Osteocyte (in vitro differentiated cells): ENCODE measurements at regions not wholly inside any gene's neighbourhood (a gene's known extent, or its start where the extent isn't known, plus 50 kb on each side); places are given as distances from the start of the nearest gene placed in this dataset.
"Not testable (repeated sequence)": the region's sequence is repeated elsewhere in the genome, so short reads cannot be mapped to it uniquely, and the experiment has no call there.

Experiments used
- DNase-seq: peaks from one replicate; pipeline ENCODE4 v3.0.0; 2021; ENCODE audit warnings: mixed read lengths; ENCODE audit not compliant: unreplicated experiment; ENCODE audit errors: extremely low spot score
- H3K27ac Mint-ChIP-seq: one replicate; pipeline ENCODE4 v1.8.0; 2021; ENCODE audit warnings: mild to moderate bottlenecking, mixed read lengths; ENCODE audit not compliant: unreplicated experiment
- H3K27me3 Mint-ChIP-seq: one replicate; pipeline ENCODE4 v1.8.0; 2021; ENCODE audit warnings: mixed read lengths; ENCODE audit not compliant: unreplicated experiment
- H3K36me3 Mint-ChIP-seq: one replicate; pipeline ENCODE4 v1.8.0; 2021; ENCODE audit warnings: mixed read lengths; ENCODE audit not compliant: unreplicated experiment
- H3K4me1 Mint-ChIP-seq: one replicate; pipeline ENCODE4 v1.8.0; 2021; ENCODE audit warnings: mixed read lengths; ENCODE audit not compliant: unreplicated experiment
- H3K4me3 Mint-ChIP-seq: one replicate; pipeline ENCODE4 v1.8.0; 2021; ENCODE audit warnings: mild to moderate bottlenecking, moderate library complexity, mixed read lengths; ENCODE audit not compliant: unreplicated experiment
- H3K9me3 Mint-ChIP-seq: one replicate; pipeline ENCODE4 v1.8.0; 2021; ENCODE audit warnings: mixed read lengths; ENCODE audit not compliant: unreplicated experiment
- TF ChIP-seq, protein P1 (sequence below): fragments of 200-600 bp; sonication (generic); IDR thresholded peaks from 2 replicates; pipeline ENCODE4 v1.5.0; 2021; ENCODE audit warnings: antibody characterized with exemption, mild to moderate bottlenecking, moderate library complexity

GRCh38 chr3:79968418-79968817, 200.6 kb upstream of the ROBO1 start:
- no peak overlapping the region for H3K4me3 Mint-ChIP-seq
- H3K36me3 Mint-ChIP-seq: peaks cover 4% of the 10 kb centered on the region
- H3K27me3 Mint-ChIP-seq: no peaks in the 10 kb centered on the region
- peaks cover 7% of the 10 kb centered on the region for H3K4me1 Mint-ChIP-seq
- peaks cover 11% of the 10 kb centered on the region for H3K9me3 Mint-ChIP-seq
- H3K27ac Mint-ChIP-seq: no peak overlapping the region
- DNase-seq: no peak
- TF ChIP-seq, protein P1, sequence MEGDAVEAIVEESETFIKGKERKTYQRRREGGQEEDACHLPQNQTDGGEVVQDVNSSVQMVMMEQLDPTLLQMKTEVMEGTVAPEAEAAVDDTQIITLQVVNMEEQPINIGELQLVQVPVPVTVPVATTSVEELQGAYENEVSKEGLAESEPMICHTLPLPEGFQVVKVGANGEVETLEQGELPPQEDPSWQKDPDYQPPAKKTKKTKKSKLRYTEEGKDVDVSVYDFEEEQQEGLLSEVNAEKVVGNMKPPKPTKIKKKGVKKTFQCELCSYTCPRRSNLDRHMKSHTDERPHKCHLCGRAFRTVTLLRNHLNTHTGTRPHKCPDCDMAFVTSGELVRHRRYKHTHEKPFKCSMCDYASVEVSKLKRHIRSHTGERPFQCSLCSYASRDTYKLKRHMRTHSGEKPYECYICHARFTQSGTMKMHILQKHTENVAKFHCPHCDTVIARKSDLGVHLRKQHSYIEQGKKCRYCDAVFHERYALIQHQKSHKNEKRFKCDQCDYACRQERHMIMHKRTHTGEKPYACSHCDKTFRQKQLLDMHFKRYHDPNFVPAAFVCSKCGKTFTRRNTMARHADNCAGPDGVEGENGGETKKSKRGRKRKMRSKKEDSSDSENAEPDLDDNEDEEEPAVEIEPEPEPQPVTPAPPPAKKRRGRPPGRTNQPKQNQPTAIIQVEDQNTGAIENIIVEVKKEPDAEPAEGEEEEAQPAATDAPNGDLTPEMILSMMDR: no peak

DNA sequence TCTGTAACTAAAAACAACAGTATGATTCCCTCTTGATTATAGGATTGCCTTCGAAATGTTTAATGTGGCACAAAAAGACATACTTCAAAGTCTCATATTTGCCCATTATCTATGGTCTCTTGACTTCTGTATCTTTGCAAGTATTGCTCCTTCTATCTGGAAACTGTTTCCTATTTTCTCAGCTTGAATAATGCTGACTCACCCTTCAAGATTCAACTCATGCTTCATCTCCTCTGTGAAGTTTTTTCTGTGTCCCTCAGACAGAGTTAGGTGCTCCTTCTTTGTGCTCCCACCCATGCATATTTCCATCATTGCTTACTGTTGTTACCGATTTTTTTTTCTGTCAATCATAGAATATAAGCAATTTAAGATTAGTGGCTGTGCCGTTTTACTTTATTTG, 192.8 kb upstream of the ROBO1 start:
- Mint-ChIP-seq H3K36me3 (peaks cover 5% of the 10 kb centered on the region), H3K9me3 (peaks cover 13% of the 10 kb centered on the region), H3K4me3 (no peak overlapping the region), H3K4me1 (peaks cover 3% of the 10 kb centered on the region), H3K27ac (no peak overlapping the region), H3K27me3 (no peaks in the 10 kb centered on the region)
- TF ChIP-seq, protein P1: no peak
- no peak for DNase-seq

- Mint-ChIP-seq H3K36me3 (no peaks in the 10 kb centered on the region), H3K4me1 (peaks cover 3% of the 10 kb centered on the region), H3K9me3 (no peaks in the 10 kb centered on the region), H3K27ac (no peak overlapping the region), H3K27me3 (no peaks in the 10 kb centered on the region), H3K4me3 (no peak overlapping the region)
- DNase-seq: no peak
- TF ChIP-seq, protein P1: no peak
These were observed 189.3 kb upstream of the ROBO1 start for GRCh38 chr3:79957066-79957465.

DNA sequence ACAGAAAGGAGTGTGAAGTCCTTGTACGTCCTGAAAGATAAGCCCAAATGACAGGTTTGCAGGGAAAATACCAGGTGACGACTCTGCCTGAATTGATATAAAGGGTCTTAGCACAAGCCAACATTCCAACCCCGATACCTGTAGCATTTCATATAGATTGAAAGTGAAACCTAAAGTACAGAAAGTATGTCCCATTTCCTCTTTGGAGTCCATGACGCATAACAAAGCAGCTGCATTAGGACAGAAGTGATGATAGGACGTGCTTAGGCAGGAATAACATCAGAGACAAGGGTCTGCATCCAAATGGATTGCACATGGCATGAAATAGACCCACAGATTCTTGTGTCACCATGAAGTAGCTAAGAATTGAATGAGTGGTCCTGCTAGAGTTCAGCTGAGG, 187.0 kb upstream of the ROBO1 start:
- Mint-ChIP-seq H3K9me3 (no peaks in the 10 kb centered on the region), H3K36me3 (no peaks in the 10 kb centered on the region), H3K4me3 (no peak overlapping the region), H3K27ac (no peak overlapping the region), H3K4me1 (peaks cover 4% of the 10 kb centered on the region), H3K27me3 (no peaks in the 10 kb centered on the region)
- DNase-seq: no peak
- TF ChIP-seq, protein P1: no peak

DNA sequence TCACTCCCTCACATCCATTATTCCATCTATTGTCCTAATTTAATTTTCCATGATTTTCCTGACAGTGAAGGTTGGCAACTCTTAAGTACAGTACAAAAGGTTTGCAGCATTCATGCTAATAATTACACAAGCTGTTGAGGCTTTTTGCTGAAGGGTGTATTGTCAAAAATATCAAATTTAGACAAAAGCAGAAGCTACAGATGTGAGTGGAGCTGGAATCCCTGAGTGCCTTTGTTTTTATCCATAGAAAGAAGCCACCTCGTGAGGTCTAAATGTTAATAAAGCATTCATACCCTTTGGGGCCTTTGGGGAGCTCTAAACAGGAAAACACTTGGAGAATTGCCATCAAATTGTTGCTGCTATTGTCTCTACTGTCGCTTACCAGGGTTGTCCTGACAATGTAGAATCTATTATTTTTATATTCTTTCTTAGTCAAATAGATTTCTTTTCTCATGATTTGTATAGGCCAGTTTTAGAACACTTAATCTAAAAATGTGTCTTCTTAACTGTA, 185.8 kb upstream of the ROBO1 start:
- Mint-ChIP-seq H3K36me3 (no peaks in the 10 kb centered on the region), H3K27me3 (no peaks in the 10 kb centered on the region), H3K27ac (no peak overlapping the region), H3K9me3 (no peaks in the 10 kb centered on the region), H3K4me1 (peaks cover 14% of the 10 kb centered on the region), H3K4me3 (no peak overlapping the region)
- DNase-seq: no peak
- TF ChIP-seq, protein P1: no peak

GRCh38 chr3:79951426-79951825, 183.6 kb upstream of the ROBO1 start:
- DNase-seq, H3K4me3 Mint-ChIP-seq, H3K36me3 Mint-ChIP-seq, H3K27me3 Mint-ChIP-seq, H3K27ac Mint-ChIP-seq, H3K9me3 Mint-ChIP-seq: not testable (repeated sequence)
- H3K4me1 Mint-ChIP-seq: peaks cover 19% of the 10 kb centered on the region
